Liver (tissue), 2 donors: ENCODE measurements at regions not wholly inside any gene's neighbourhood (a gene's known extent, or its start where the extent isn't known, plus 50 kb on each side); places are given as distances from the start of the nearest gene placed in this dataset.
"Not testable (repeated sequence)": the region's sequence is repeated elsewhere in the genome, so short reads cannot be mapped to it uniquely, and the experiment has no call there.

Experiments used
- FOXA2 ChIP-seq: IDR thresholded peaks from 2 replicates; pipeline ENCODE4 v1.6.1; 2016; ENCODE audit warnings: antibody characterized with exemption
- GABPA ChIP-seq, 2 donors: IDR thresholded peaks in 1 of 2; conservative IDR thresholded peaks in 1 of 2; 2 replicates each; pipeline ENCODE4 v1.6.1; 2016; ENCODE audit warnings: antibody characterized with exemption in 2 of 2, mild to moderate bottlenecking in 1 of 2, moderate library complexity in 1 of 2
- JUND ChIP-seq, 2 donors: IDR thresholded peaks; 2 replicates each; pipeline ENCODE4 v1.6.1; 2016; ENCODE audit warnings: antibody characterized with exemption in 2 of 2
- REST ChIP-seq: IDR thresholded peaks from 2 replicates; pipeline ENCODE4 v1.6.1; 2016; ENCODE audit warnings: antibody characterized with exemption, mild to moderate bottlenecking
- YY1 ChIP-seq: IDR thresholded peaks from 2 replicates; pipeline ENCODE4 v1.6.1; 2016; ENCODE audit warnings: antibody characterized with exemption, mild to moderate bottlenecking
- donor health status: healthy.

DNA sequence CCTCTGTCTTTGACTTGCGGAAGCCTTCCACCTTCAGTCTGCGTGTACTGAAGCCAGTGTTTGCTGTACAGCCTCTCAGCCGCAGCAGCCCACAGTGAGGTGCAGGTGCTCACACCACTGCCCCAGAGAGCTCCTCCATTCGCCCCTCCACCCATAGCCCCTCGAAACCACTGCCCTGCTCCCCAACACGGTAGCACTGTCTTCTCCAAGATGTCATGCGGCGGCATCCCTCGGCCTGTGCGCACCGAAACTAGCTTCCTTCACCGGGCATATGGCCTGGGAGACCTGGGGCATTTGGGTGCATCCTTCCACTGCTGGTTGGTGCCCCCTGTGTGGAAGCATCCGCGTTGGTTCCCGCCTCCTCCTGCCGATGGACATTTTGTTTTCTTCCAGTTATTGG is 86.8 kb upstream of the LPCAT1 start:
- not testable (repeated sequence) for TF ChIP-seq YY1; JUND (IDR thresholded peaks at IDR 0.05); FOXA2; REST; GABPA (IDR thresholded peaks at IDR 0.05 in 1 of 2, conservative IDR thresholded peaks at IDR 0.05 in 1 of 2)
